ENCODE measurements at regions not wholly inside any gene's neighbourhood (a gene's known extent, or its start where the extent isn't known, plus 50 kb on each side); places are given as distances from the start of the nearest gene placed in this dataset.

- DNase-seq (ENCODE audit: low read depth in 6 of 9, low spot score in 9 of 9), result no peak
- Histone ChIP-seq H3K9me3 (ENCODE audit: control insufficient read depth in 2 of 2, insufficient read depth in 1 of 2, low read length in 1 of 2) (no peaks in the 10 kb centered on the region), H3K4me3 (ENCODE audit: low read length in 2 of 2) (no peak overlapping the region), H3K27ac (ENCODE audit: low read depth in 1 of 2, low read length in 1 of 2) (no peak overlapping the region), H3K27me3 (ENCODE audit: control insufficient read depth in 2 of 2, insufficient read depth in 1 of 2, low read length in 1 of 2) (no peaks in the 10 kb centered on the region), H3K36me3 (ENCODE audit: control insufficient read depth in 2 of 2, insufficient read depth in 2 of 2, low read length in 1 of 2) (no peaks in the 10 kb centered on the region), H3K4me1 (ENCODE audit: control insufficient read depth in 2 of 2, insufficient read depth in 2 of 2, low read length in 2 of 2) (no peaks in the 10 kb centered on the region)
- 94% methylated on average over 5 of the region's 5 CpGs for WGBS
Measured at GRCh38 chr2:151021747-151022452, 239.8 kb downstream of the RBM43 start.

GRCh38 chr2:151020411-151020810 lies 241.3 kb downstream of the RBM43 start:
- 92% methylated on average over 2 of the region's 2 CpGs for WGBS
- Histone ChIP-seq H3K27me3 (ENCODE audit: control insufficient read depth in 2 of 2, insufficient read depth in 1 of 2, low read length in 1 of 2) (no peaks in the 10 kb centered on the region), H3K36me3 (ENCODE audit: control insufficient read depth in 2 of 2, insufficient read depth in 2 of 2, low read length in 1 of 2) (no peaks in the 10 kb centered on the region), H3K4me3 (ENCODE audit: low read length in 2 of 2) (no peak overlapping the region), H3K27ac (ENCODE audit: low read depth in 1 of 2, low read length in 1 of 2) (no peak overlapping the region), H3K9me3 (ENCODE audit: control insufficient read depth in 2 of 2, insufficient read depth in 1 of 2, low read length in 1 of 2) (no peaks in the 10 kb centered on the region), H3K4me1 (ENCODE audit: control insufficient read depth in 2 of 2, insufficient read depth in 2 of 2, low read length in 2 of 2) (no peaks in the 10 kb centered on the region)
- no peak for DNase-seq (ENCODE audit: low read depth in 6 of 9, low spot score in 9 of 9)

- DNase-seq (ENCODE audit: low read depth in 6 of 9, low spot score in 9 of 9), result no peak
- H3K9me3 ChIP-seq (ENCODE audit: control insufficient read depth in 2 of 2, insufficient read depth in 1 of 2, low read length in 1 of 2), result no peaks in the 10 kb centered on the region
- H3K27ac ChIP-seq (ENCODE audit: low read depth in 1 of 2, low read length in 1 of 2), result no peak overlapping the region
- WGBS, result 98% methylated on average over 6 of the region's 6 CpGs
- H3K27me3 ChIP-seq (ENCODE audit: control insufficient read depth in 2 of 2, insufficient read depth in 1 of 2, low read length in 1 of 2), result no peaks in the 10 kb centered on the region
- no peak overlapping the region for H3K4me3 ChIP-seq (ENCODE audit: low read length in 2 of 2)
- no peaks in the 10 kb centered on the region for H3K36me3 ChIP-seq (ENCODE audit: control insufficient read depth in 2 of 2, insufficient read depth in 2 of 2, low read length in 1 of 2)
- no peaks in the 10 kb centered on the region for H3K4me1 ChIP-seq (ENCODE audit: control insufficient read depth in 2 of 2, insufficient read depth in 2 of 2, low read length in 2 of 2)
Measured at GRCh38 chr2:151009437-151010175, 252.1 kb downstream of the RBM43 start.

- no peaks in the 10 kb centered on the region for H3K36me3 ChIP-seq (ENCODE audit: control insufficient read depth in 2 of 2, insufficient read depth in 2 of 2, low read length in 1 of 2)
- H3K9me3 ChIP-seq (ENCODE audit: control insufficient read depth in 2 of 2, insufficient read depth in 1 of 2, low read length in 1 of 2), result no peaks in the 10 kb centered on the region
- no peaks in the 10 kb centered on the region for H3K4me1 ChIP-seq (ENCODE audit: control insufficient read depth in 2 of 2, insufficient read depth in 2 of 2, low read length in 2 of 2)
- no peak for DNase-seq (ENCODE audit: low read depth in 6 of 9, low spot score in 9 of 9)
- no peak overlapping the region for H3K27ac ChIP-seq (ENCODE audit: low read depth in 1 of 2, low read length in 1 of 2)
- 94% methylated on average over 6 of the region's 6 CpGs for WGBS
- no peaks in the 10 kb centered on the region for H3K27me3 ChIP-seq (ENCODE audit: control insufficient read depth in 2 of 2, insufficient read depth in 1 of 2, low read length in 1 of 2)
- no peak overlapping the region for H3K4me3 ChIP-seq (ENCODE audit: low read length in 2 of 2)
Measured at GRCh38 chr2:151007365-151007764, 254.3 kb downstream of the RBM43 start.

GRCh38 chr2:151002959-151003600 lies 258.6 kb downstream of the RBM43 start:
- no peaks in the 10 kb centered on the region for H3K4me1 ChIP-seq (ENCODE audit: control insufficient read depth in 2 of 2, insufficient read depth in 2 of 2, low read length in 2 of 2)
- no peak overlapping the region for H3K27ac ChIP-seq (ENCODE audit: low read depth in 1 of 2, low read length in 1 of 2)
- no peaks in the 10 kb centered on the region for H3K27me3 ChIP-seq (ENCODE audit: control insufficient read depth in 2 of 2, insufficient read depth in 1 of 2, low read length in 1 of 2)
- WGBS, result 97% methylated on average over 5 of the region's 5 CpGs
- H3K9me3 ChIP-seq (ENCODE audit: control insufficient read depth in 2 of 2, insufficient read depth in 1 of 2, low read length in 1 of 2), result no peaks in the 10 kb centered on the region
- no peaks in the 10 kb centered on the region for H3K36me3 ChIP-seq (ENCODE audit: control insufficient read depth in 2 of 2, insufficient read depth in 2 of 2, low read length in 1 of 2)
- H3K4me3 ChIP-seq (ENCODE audit: low read length in 2 of 2), result no peak overlapping the region
- no peak for DNase-seq (ENCODE audit: low read depth in 6 of 9, low spot score in 9 of 9)

GRCh38 chr2:150997702-150998440 lies 263.8 kb downstream of the RBM43 start:
- WGBS, result 95% methylated on average over 7 of the region's 7 CpGs

GRCh38 chr2:150997066-150997465 lies 264.6 kb downstream of the RBM43 start:
- no peak for DNase-seq (ENCODE audit: low read depth in 6 of 9, low spot score in 9 of 9)
- no peak overlapping the region for H3K27ac ChIP-seq (ENCODE audit: low read depth in 1 of 2, low read length in 1 of 2)
- H3K36me3 ChIP-seq (ENCODE audit: control insufficient read depth in 2 of 2, insufficient read depth in 2 of 2, low read length in 1 of 2), result no peaks in the 10 kb centered on the region
- H3K4me3 ChIP-seq (ENCODE audit: low read length in 2 of 2), result no peak overlapping the region
- no peaks in the 10 kb centered on the region for H3K27me3 ChIP-seq (ENCODE audit: control insufficient read depth in 2 of 2, insufficient read depth in 1 of 2, low read length in 1 of 2)
- WGBS, result 98% methylated on average over 4 of the region's 4 CpGs
- no peaks in the 10 kb centered on the region for H3K4me1 ChIP-seq (ENCODE audit: control insufficient read depth in 2 of 2, insufficient read depth in 2 of 2, low read length in 2 of 2)
- no peaks in the 10 kb centered on the region for H3K9me3 ChIP-seq (ENCODE audit: control insufficient read depth in 2 of 2, insufficient read depth in 1 of 2, low read length in 1 of 2)

More at GRCh38 chr2:150997702-150998440, 263.8 kb downstream of the RBM43 start:
- Histone ChIP-seq H3K36me3 (ENCODE audit: control insufficient read depth in 2 of 2, insufficient read depth in 2 of 2, low read length in 1 of 2) (no peaks in the 10 kb centered on the region), H3K27me3 (ENCODE audit: control insufficient read depth in 2 of 2, insufficient read depth in 1 of 2, low read length in 1 of 2) (no peaks in the 10 kb centered on the region), H3K4me3 (ENCODE audit: low read length in 2 of 2) (no peak overlapping the region), H3K27ac (ENCODE audit: low read depth in 1 of 2, low read length in 1 of 2) (no peak overlapping the region), H3K9me3 (ENCODE audit: control insufficient read depth in 2 of 2, insufficient read depth in 1 of 2, low read length in 1 of 2) (no peaks in the 10 kb centered on the region), H3K4me1 (ENCODE audit: control insufficient read depth in 2 of 2, insufficient read depth in 2 of 2, low read length in 2 of 2) (no peaks in the 10 kb centered on the region)
- DNase-seq (ENCODE audit: low read depth in 6 of 9, low spot score in 9 of 9), result no peak

GRCh38 chr2:150994076-150994475 lies 267.6 kb downstream of the RBM43 start:
- H3K4me1 ChIP-seq (ENCODE audit: control insufficient read depth in 2 of 2, insufficient read depth in 2 of 2, low read length in 2 of 2), result no peaks in the 10 kb centered on the region
- no peaks in the 10 kb centered on the region for H3K9me3 ChIP-seq (ENCODE audit: control insufficient read depth in 2 of 2, insufficient read depth in 1 of 2, low read length in 1 of 2)
- no peak overlapping the region for H3K27ac ChIP-seq (ENCODE audit: low read depth in 1 of 2, low read length in 1 of 2)
- DNase-seq (ENCODE audit: low read depth in 6 of 9, low spot score in 9 of 9), result no peak
- no peaks in the 10 kb centered on the region for H3K27me3 ChIP-seq (ENCODE audit: control insufficient read depth in 2 of 2, insufficient read depth in 1 of 2, low read length in 1 of 2)
- 93% methylated on average over 2 of the region's 2 CpGs for WGBS
- no peaks in the 10 kb centered on the region for H3K36me3 ChIP-seq (ENCODE audit: control insufficient read depth in 2 of 2, insufficient read depth in 2 of 2, low read length in 1 of 2)
- H3K4me3 ChIP-seq (ENCODE audit: low read length in 2 of 2), result no peak overlapping the region

GRCh38 chr2:150989969-150990368 lies 271.7 kb downstream of the RBM43 start:
- Histone ChIP-seq H3K4me1 (ENCODE audit: control insufficient read depth in 2 of 2, insufficient read depth in 2 of 2, low read length in 2 of 2) (no peaks in the 10 kb centered on the region), H3K27me3 (ENCODE audit: control insufficient read depth in 2 of 2, insufficient read depth in 1 of 2, low read length in 1 of 2) (no peaks in the 10 kb centered on the region), H3K4me3 (ENCODE audit: low read length in 2 of 2) (no peak overlapping the region), H3K36me3 (ENCODE audit: control insufficient read depth in 2 of 2, insufficient read depth in 2 of 2, low read length in 1 of 2) (no peaks in the 10 kb centered on the region), H3K27ac (ENCODE audit: low read depth in 1 of 2, low read length in 1 of 2) (no peak overlapping the region), H3K9me3 (ENCODE audit: control insufficient read depth in 2 of 2, insufficient read depth in 1 of 2, low read length in 1 of 2) (peaks cover 0 to 7% of the 10 kb centered on the region in 2 donors)
- DNase-seq (ENCODE audit: low read depth in 6 of 9, low spot score in 9 of 9), result no peak
- 87% methylated on average over 1 of the region's 1 CpG for WGBS

Data from thymus (tissue), 11 donors.